HFF-Myc (cell line): ENCODE measurements at regions not wholly inside any gene's neighbourhood (a gene's known extent, or its start where the extent isn't known, plus 50 kb on each side); places are given as distances from the start of the nearest gene placed in this dataset.

Experiments used
- DNase-seq: peaks from one replicate; pipeline ENCODE4 v3.0.0-alpha.2; 2011; ENCODE audit warnings: low read depth; ENCODE audit errors: extremely low read depth
- H3K4me3 ChIP-seq: replicated peaks from 2 replicates; pipeline ENCODE4 v1.5.1; 2011; ENCODE audit warnings: low read depth, mild to moderate bottlenecking, control low read depth, low read length
- CTCF ChIP-seq: IDR thresholded peaks from 2 replicates; pipeline ENCODE4 v1.5.1; 2012; ENCODE audit warnings: mild to moderate bottlenecking, low read depth, low read length, control low read depth; ENCODE audit errors: missing control alignments

DNA sequence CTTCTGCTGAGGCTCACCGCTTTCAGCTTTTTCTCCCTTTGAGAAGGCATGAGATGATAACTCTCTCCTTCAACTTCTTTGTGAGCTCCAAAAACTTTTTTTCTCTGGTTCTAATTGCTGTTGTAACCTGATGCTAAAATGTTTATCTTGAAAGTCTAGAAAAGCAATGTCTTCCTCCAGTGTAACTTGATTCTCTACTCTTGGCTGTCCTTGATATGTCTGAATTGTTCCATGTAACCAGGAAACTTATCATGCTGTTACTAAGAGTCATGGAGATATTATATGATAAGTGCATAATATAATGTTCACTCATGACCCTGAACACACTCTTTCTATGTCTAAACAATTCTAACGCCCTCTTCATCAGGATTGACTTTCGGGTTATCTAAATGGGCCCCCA, 128.0 kb upstream of the ABCA1 start:
- H3K4me3 ChIP-seq, result no peak overlapping the region
- TF ChIP-seq CTCF, result no peak
- DNase-seq, result no peak

DNA sequence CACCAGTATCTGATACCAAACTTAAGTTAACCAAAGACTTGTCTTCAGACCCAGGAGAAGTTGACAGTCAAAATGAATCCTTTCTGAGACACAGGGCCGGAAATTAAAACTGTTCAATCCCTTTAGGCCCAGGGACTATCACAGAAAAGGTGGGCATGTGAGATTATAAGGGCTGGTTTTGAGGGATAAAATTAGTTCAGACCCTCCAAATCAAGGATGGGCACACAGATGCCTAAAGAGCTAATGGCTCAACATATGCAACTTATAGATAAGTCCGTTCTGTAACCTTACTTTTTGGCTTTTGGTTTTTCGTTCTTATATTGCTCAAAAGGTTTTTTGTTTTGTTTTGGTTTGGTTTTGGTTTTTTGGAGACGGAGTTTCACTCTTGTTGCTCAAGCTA, 129.6 kb upstream of the ABCA1 start:
- no peak overlapping the region for H3K4me3 ChIP-seq
- DNase-seq, result no peak
- no peak for TF ChIP-seq CTCF

- TF ChIP-seq CTCF, result no peak
- DNase-seq, result no peak
- H3K4me3 ChIP-seq, result no peak overlapping the region
Measured at GRCh38 chr9:105059252-105059651, 131.3 kb upstream of the ABCA1 start.

- no peak for TF ChIP-seq CTCF
- no peak overlapping the region for H3K4me3 ChIP-seq
- no peak for DNase-seq
Measured at GRCh38 chr9:105062222-105062855, 134.4 kb upstream of the ABCA1 start.

DNA sequence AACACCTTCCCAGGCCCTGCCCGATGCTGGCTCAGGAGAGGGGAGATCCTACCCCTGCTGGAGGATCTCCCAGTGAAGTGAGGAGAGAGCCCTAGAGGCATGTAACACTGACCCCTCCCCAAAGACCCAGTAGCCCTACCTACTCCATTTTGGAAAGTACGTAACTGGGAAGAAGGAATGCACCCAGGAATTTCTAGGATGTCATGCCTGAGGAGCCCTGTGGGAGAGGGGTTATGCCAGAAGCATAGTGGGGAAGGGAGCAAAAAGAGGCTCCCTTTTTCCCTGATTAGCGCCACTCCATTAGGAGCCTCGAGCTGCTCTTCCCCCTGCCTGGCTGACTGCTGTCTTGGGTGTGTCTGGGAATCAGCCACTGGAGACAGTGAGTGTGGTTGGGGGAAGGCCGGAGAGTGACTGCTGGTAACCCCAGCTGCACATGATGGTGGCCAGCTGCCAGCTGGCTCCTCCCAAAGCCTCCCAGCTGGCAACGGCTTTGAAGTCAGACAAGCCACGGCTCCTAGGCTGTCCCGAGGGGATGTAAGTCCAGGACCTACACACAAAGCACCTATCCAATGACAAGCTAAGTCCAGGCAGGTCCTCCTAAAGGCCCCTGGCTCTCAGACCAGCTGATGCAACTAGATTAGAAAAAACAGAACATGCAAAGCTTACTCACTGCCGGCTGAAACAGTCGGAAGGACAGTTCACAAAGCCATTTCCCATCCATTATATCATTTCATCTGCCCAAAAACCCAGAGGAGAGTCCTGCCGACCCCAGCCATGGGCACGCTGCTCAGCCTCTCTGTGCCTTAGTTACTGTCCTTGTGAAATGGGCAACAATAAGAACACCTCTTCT, 136.5 kb upstream of the ABCA1 start:
- no peak overlapping the region for H3K4me3 ChIP-seq
- DNase-seq, result peak; percentile 78
- TF ChIP-seq CTCF, result no peak

- TF ChIP-seq CTCF, result no peak
- no peak for DNase-seq
- H3K4me3 ChIP-seq, result no peak overlapping the region
Measured at GRCh38 chr9:105065098-105066088, 137.4 kb upstream of the ABCA1 start.
